T47D (cell line): ENCODE measurements at regions not wholly inside any gene's neighbourhood (a gene's known extent, or its start where the extent isn't known, plus 50 kb on each side); places are given as distances from the start of the nearest gene placed in this dataset.

Source experiments
- DNase-seq, 2 experiments: peaks; one replicate each; pipeline versions ENCODE4 v3.0.0 to v3.0.0-alpha.2; 2011 to 2012; ENCODE audit warnings: low read depth in 1 of 2, low spot score in 1 of 2
- JUND ChIP-seq: IDR thresholded peaks from 2 replicates; pipeline ENCODE4 v1.6.1; 2012; ENCODE audit warnings: low read depth
- in situ Hi-C: cut with HindIII; loops from 2 replicates; pipeline ENCODE4 v1.10.0; 2016; ENCODE audit warnings: low sequenced_read_pairs, low pct_unique_long_range_greater_than_20kb

DNA sequence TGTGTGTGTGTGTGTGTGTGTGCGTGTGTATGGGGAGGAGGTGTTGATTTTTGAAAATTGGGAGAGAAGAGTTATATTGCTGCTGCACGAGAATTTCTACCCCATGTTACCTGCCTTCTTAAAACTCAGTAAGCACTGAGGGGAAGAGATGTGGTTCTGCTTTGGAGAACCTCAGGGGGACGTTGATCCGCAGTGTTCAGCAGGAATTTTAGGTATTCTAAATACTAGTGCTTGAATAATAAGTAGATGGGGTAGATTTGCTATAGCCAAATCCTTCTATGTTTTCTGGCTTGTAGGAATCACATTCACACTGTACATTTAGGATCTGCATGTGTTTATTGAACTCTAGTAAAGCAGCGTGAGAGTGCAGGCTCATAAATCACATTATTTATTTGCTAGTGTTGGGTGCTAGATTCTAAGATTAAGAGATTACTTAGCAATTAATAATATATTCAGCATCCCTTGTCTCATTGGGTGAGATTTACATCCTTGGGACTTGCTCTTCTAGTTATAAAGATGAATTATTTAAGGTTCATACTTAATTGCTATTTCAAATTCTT, 268.1 kb downstream of the MFSD1 start:
- no peak for DNase-seq
- TF ChIP-seq JUND: no peak
- in situ Hi-C loops: no loop called here

DNA sequence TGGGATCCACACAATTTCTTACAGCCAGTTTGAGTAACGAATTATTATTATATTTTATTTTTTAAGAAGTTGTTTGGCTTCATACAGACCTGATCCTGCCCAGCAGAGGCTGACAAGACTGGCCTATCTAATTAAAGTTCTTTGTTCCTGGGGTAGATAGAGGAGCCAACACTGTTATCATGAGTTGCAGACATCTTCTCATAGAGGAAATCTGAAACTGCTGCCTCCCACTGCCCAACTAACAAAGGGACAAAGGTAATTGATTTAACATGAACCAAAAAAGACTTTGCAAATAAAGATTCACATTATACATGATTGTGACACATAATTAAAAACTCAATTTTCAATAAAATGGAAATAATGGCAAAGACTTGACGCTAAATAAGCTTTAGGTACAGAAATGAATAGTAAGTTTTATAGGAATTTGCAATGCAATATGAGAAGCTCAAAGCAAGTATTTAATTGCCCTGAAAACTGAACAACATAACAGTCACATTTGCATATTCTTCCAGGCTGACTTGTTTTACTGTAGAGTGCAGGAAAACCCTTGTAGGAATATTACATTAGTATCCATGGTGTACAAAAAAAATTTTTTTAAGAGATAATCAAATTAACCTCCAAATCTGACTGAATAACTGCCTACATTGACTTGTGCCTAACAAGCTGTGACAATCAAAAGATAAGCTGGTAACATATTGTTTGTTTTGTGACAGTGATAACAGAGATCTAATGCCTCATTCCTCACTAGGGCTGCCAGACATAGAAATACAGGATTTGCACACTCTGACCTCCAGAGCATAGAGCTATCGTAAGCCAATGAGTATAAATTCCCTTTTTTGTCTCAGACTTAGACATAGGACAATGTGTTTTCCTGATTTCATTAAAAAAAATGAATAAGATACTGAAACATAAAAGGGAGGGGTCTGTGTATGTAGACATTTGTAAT, 273.2 kb downstream of the MFSD1 start:
- no peak for TF ChIP-seq JUND
- no peak for DNase-seq
- in situ Hi-C loops: no loop called here

- in situ Hi-C loops: no loop called here
- TF ChIP-seq JUND: no peak
- DNase-seq: no peak
Measured at GRCh38 chr3:159077860-159078259, 276.0 kb downstream of the MFSD1 start.

DNA sequence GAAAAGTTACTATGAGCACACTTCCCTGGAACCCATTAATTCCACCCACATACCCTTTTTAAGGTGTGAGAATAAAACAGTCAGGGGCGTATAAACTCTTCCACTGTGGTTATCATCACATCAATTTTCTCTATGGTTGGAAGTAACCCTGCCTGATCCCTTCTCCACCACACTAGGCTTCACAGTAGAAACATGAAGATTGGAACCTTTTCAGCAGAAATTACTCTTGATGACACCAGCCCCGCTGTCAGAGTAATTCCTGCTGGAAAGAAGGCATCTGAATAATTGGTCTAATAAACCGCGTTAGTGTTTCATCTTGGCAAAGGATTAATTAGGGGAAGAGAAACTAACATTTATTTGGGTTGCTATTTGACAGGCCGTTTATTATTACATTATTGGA, 278.4 kb downstream of the MFSD1 start:
- no peak for DNase-seq
- in situ Hi-C loops: no loop called here
- no peak for TF ChIP-seq JUND

DNA sequence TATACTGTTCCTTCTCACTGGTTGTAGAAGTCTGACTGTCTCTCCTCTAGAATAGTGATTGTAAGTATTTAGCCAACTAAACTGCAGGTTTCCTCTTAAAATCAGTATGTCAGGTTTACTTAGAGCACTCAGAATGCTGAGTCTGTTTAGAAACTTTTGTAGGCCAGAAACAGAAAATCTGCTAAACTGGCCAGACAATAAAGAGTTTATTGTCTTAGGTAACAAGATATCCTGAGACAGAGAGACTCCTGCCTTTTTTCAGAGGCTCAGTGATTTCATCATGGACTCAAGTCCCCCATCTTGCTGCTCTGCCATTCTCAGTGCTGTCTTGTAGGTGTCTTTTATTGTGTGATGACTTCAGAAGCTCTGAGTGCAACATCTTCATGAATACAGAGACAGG, 279.0 kb downstream of the MFSD1 start:
- in situ Hi-C loops: no loop called here
- no peak for TF ChIP-seq JUND
- no peak for DNase-seq

GRCh38 chr3:159082519-159082918, 280.7 kb downstream of the MFSD1 start:
- no peak for TF ChIP-seq JUND
- no peak for DNase-seq
- in situ Hi-C loops: no loop called here

- TF ChIP-seq JUND: no peak
- in situ Hi-C loops: no loop called here
- DNase-seq: no peak
Measured at GRCh38 chr3:159091936-159092335, 290.1 kb downstream of the MFSD1 start.

GRCh38 chr3:159102001-159102400, 300.1 kb downstream of the MFSD1 start:
- in situ Hi-C loops: no loop called here
- no peak for TF ChIP-seq JUND
- no peak for DNase-seq

- no peak for DNase-seq
- in situ Hi-C loops: no loop called here
- no peak for TF ChIP-seq JUND
Measured at GRCh38 chr3:159112724-159113123, 310.9 kb downstream of the MFSD1 start.

GRCh38 chr3:159113221-159113875, 311.5 kb downstream of the MFSD1 start:
- in situ Hi-C loops: no loop called here
- no peak for DNase-seq
- TF ChIP-seq JUND: no peak

DNA sequence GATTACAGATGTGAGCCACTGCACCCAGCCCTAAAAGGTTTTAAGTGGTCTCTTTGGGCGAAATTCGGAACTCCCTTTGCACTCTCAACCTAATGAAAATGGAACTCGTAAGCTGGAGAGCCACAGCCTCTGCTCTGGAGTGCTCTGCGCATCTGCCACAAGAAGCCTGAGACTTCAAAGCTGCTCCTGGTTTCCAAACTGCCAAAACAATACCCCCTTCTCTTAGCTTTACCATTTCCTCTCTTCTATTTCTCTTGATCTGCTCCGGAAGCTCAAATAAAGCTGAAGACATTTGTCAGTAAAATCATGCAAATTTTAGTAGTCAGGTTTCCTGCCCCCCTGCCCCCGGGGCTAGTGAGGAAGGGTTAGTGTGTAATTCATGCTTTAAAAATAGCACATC, 312.7 kb downstream of the MFSD1 start:
- no peak for TF ChIP-seq JUND
- no peak for DNase-seq
- in situ Hi-C loops: no loop called here

GRCh38 chr3:159123877-159124276, 322.0 kb downstream of the MFSD1 start:
- DNase-seq: no peak
- TF ChIP-seq JUND: no peak
- in situ Hi-C loops: no loop called here
